SK-N-MC (cell line): ENCODE measurements at regions not wholly inside any gene's neighbourhood (a gene's known extent, or its start where the extent isn't known, plus 50 kb on each side); places are given as distances from the start of the nearest gene placed in this dataset.
"Not testable (repeated sequence)": the region's sequence is repeated elsewhere in the genome, so short reads cannot be mapped to it uniquely, and the experiment has no call there.

Experiments
- DNase-seq: peaks from one replicate; pipeline ENCODE4 v3.0.0-alpha.2; 2011; ENCODE audit warnings: low read depth, low spot score
- H3K27ac ChIP-seq: fragments of 200-600 bp; sonication (generic); 2 replicates; pipeline ENCODE4 v1.5.1; 2016; ENCODE audit warnings: mixed run types
- H3K36me3 ChIP-seq: fragments of 200-600 bp; sonication (generic); 2 replicates; pipeline ENCODE4 v1.6.1; 2017; ENCODE audit warnings: antibody characterized with exemption, low read length, mixed read lengths; ENCODE audit not compliant: insufficient read depth
- H3K4me3 ChIP-seq: fragments of 200-600 bp; sonication (generic); 2 replicates; pipeline ENCODE4 v1.5.1; 2016
- H3K9ac ChIP-seq: fragments of 200-600 bp; sonication (generic); 2 replicates; pipeline ENCODE4 v1.8.0; 2017; ENCODE audit warnings: mixed run types, mixed read lengths; ENCODE audit not compliant: insufficient read length
- H3K9me3 ChIP-seq: fragments of 200-600 bp; sonication (generic); 2 replicates; pipeline ENCODE4 v1.6.1; 2017; ENCODE audit warnings: low read depth, mild to moderate bottlenecking, antibody characterized with exemption, low read length, moderate library complexity, mixed read lengths
- EZH2 ChIP-seq: fragments of 200-600 bp; sonication (generic); IDR thresholded peaks from one replicate; pipeline ENCODE4 v1.6.1; 2017; ENCODE audit warnings: antibody characterized with exemption
- FOXP2 ChIP-seq: optimal IDR thresholded peaks from 2 replicates; pipeline ENCODE3; 2011; ENCODE audit warnings: mild to moderate bottlenecking, moderate library complexity; ENCODE audit not compliant: insufficient read depth; ENCODE audit errors: extremely low read length, control extremely low read depth
- POLR2AphosphoS5 ChIP-seq: IDR thresholded peaks from 2 replicates; pipeline ENCODE4 v1.6.1; 2012; ENCODE audit warnings: mild to moderate bottlenecking, low read depth, low read length, borderline replicate concordance

GRCh38 chr2:122034777-122035176, 279.3 kb downstream of the TSN start:
- no peaks in the 10 kb centered on the region for H3K36me3 ChIP-seq
- H3K27ac ChIP-seq: no peak overlapping the region
- DNase-seq: no peak
- no peaks in the 10 kb centered on the region for H3K9me3 ChIP-seq
- no peak for TF ChIP-seq POLR2AphosphoS5
- TF ChIP-seq EZH2: no peak
- no peak for TF ChIP-seq FOXP2
- no peak overlapping the region for H3K9ac ChIP-seq
- H3K4me3 ChIP-seq: no peak overlapping the region

- H3K9ac ChIP-seq, H3K36me3 ChIP-seq, H3K4me3 ChIP-seq, H3K27ac ChIP-seq, DNase-seq, H3K9me3 ChIP-seq: not testable (repeated sequence)
Observed at GRCh38 chr2:122038816-122039215, 283.4 kb downstream of the TSN start.

GRCh38 chr2:122041455-122041854, 286.0 kb downstream of the TSN start:
- no peak for DNase-seq
- TF ChIP-seq FOXP2 (no peak), EZH2 (no peak), POLR2AphosphoS5 (no peak)
- H3K36me3 ChIP-seq: no peaks in the 10 kb centered on the region
- H3K4me3 ChIP-seq: no peak overlapping the region
- H3K9ac ChIP-seq: no peak overlapping the region
- no peak overlapping the region for H3K27ac ChIP-seq
- no peaks in the 10 kb centered on the region for H3K9me3 ChIP-seq

- not testable (repeated sequence) for H3K9ac ChIP-seq, H3K9me3 ChIP-seq, H3K4me3 ChIP-seq, H3K27ac ChIP-seq, DNase-seq, H3K36me3 ChIP-seq
Observed at GRCh38 chr2:122051659-122052058, 296.2 kb downstream of the TSN start.

GRCh38 chr2:122055521-122055931, 300.1 kb downstream of the TSN start:
- no peak overlapping the region for H3K4me3 ChIP-seq
- no peaks in the 10 kb centered on the region for H3K9me3 ChIP-seq
- no peak for TF ChIP-seq POLR2AphosphoS5
- no peak for TF ChIP-seq FOXP2
- TF ChIP-seq EZH2: no peak
- H3K36me3 ChIP-seq: no peaks in the 10 kb centered on the region
- no peak overlapping the region for H3K9ac ChIP-seq
- no peak for DNase-seq
- H3K27ac ChIP-seq: no peak overlapping the region

- H3K9me3 ChIP-seq: no peaks in the 10 kb centered on the region
- H3K9ac ChIP-seq: no peak overlapping the region
- no peak for DNase-seq
- no peak overlapping the region for H3K4me3 ChIP-seq
- no peak overlapping the region for H3K27ac ChIP-seq
- TF ChIP-seq FOXP2 (no peak), EZH2 (no peak), POLR2AphosphoS5 (no peak)
- H3K36me3 ChIP-seq: no peaks in the 10 kb centered on the region
Observed at GRCh38 chr2:122056853-122057252, 301.4 kb downstream of the TSN start.

GRCh38 chr2:122061206-122061605, 305.8 kb downstream of the TSN start:
- Histone ChIP-seq H3K4me3 (no peak overlapping the region), H3K9me3 (no peaks in the 10 kb centered on the region), H3K9ac (no peak overlapping the region), H3K27ac (no peak overlapping the region), H3K36me3 (no peaks in the 10 kb centered on the region)
- TF ChIP-seq EZH2 (no peak), POLR2AphosphoS5 (no peak), FOXP2 (no peak)
- no peak for DNase-seq

- Histone ChIP-seq H3K9ac (no peak overlapping the region), H3K4me3 (no peak overlapping the region), H3K9me3 (no peaks in the 10 kb centered on the region), H3K36me3 (no peaks in the 10 kb centered on the region), H3K27ac (no peak overlapping the region)
- TF ChIP-seq POLR2AphosphoS5 (no peak), EZH2 (no peak), FOXP2 (no peak)
- no peak for DNase-seq
Observed at GRCh38 chr2:122061831-122062230, 306.4 kb downstream of the TSN start.

- Histone ChIP-seq H3K36me3 (no peaks in the 10 kb centered on the region), H3K9me3 (no peaks in the 10 kb centered on the region), H3K27ac (no peak overlapping the region), H3K9ac (no peak overlapping the region), H3K4me3 (no peak overlapping the region)
- DNase-seq: no peak
- no peak for TF ChIP-seq FOXP2
Observed at GRCh38 chr2:122062506-122062905, 307.1 kb downstream of the TSN start.

- TF ChIP-seq POLR2AphosphoS5 (no peak), EZH2 (no peak), FOXP2 (no peak)
Observed at GRCh38 chr2:122063716-122064115, 308.3 kb downstream of the TSN start.

More at GRCh38 chr2:122063716-122064115, 308.3 kb downstream of the TSN start:
- no peak for DNase-seq
- H3K9me3 ChIP-seq: no peaks in the 10 kb centered on the region
- no peak overlapping the region for H3K9ac ChIP-seq
- H3K36me3 ChIP-seq: no peaks in the 10 kb centered on the region
- no peak overlapping the region for H3K4me3 ChIP-seq
- no peak overlapping the region for H3K27ac ChIP-seq
